SKM-1 treated with dmso at 0.1 percent for 144 hours (cell line): ENCODE measurements at regions not wholly inside any gene's neighbourhood (a gene's known extent, or its start where the extent isn't known, plus 50 kb on each side); places are given as distances from the start of the nearest gene placed in this dataset.
"Not testable (repeated sequence)": the region's sequence is repeated elsewhere in the genome, so short reads cannot be mapped to it uniquely, and the experiment has no call there.

Source experiments
- DNase-seq: peaks from one replicate; lab custom pipeline; 2025; ENCODE audit not compliant: unreplicated experiment; lab: John Stamatoyannopoulos, UW

- no peak for DNase-seq
These were observed 354.0 kb downstream of the FLRT2 start for GRCh38 chr14:85883966-85884365.

- no peak for DNase-seq
These were observed 353.2 kb downstream of the FLRT2 start for GRCh38 chr14:85883101-85883500.

GRCh38 chr14:85881935-85882334 lies 352.0 kb downstream of the FLRT2 start:
- DNase-seq: no peak

GRCh38 chr14:85878874-85879273 lies 348.9 kb downstream of the FLRT2 start:
- DNase-seq: no peak

DNA sequence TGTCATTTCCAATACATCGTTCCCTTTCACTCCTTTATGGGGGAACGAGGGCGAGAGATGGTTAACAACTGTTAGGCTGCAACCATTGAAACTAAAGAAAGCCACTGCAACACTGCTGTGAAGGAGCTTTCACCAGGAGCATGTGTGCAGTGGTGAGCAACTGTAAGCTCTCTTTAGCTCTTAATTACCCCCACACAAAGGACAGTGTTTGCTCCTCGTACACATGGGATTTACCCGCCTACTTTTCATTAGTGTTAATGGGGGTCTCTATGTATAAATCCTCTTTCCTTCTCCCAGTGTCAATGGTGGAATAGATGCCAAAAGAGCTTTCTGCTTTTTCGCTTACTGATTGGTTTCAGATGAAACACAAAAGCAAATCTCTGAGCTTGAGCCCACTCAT lies 343.1 kb downstream of the FLRT2 start:
- no peak for DNase-seq

- no peak for DNase-seq
These were observed 337.5 kb downstream of the FLRT2 start for GRCh38 chr14:85867450-85867849.

GRCh38 chr14:85865701-85866100 lies 335.8 kb downstream of the FLRT2 start:
- DNase-seq: no peak

GRCh38 chr14:85858634-85859033 lies 328.7 kb downstream of the FLRT2 start:
- DNase-seq: no peak

- DNase-seq: no peak
These were observed 326.5 kb downstream of the FLRT2 start for GRCh38 chr14:85856430-85856829.

DNA sequence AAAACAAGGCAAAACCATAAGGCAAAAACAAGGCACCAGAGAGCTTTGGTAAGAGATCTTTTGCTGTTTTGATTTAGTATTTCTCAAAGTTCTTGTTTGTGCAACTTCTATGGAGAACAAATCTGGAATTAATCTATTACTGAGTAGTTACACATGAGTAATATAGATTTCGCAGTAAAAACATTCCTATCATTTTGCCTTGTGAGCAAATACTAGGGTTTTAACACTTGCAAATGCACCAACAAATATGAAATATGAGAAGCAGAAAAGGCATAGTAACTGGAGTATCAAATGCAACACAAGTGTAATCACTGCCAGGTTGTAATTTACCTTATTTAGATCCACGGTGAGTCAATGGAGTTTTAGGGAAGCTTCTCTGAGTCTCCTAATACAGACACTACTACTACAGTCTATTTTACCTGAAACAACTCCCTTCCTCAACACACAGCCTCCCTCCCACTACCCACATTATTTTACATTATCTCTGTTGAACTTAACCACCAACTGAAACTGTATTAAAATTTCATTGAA lies 324.1 kb downstream of the FLRT2 start:
- DNase-seq: no peak

DNA sequence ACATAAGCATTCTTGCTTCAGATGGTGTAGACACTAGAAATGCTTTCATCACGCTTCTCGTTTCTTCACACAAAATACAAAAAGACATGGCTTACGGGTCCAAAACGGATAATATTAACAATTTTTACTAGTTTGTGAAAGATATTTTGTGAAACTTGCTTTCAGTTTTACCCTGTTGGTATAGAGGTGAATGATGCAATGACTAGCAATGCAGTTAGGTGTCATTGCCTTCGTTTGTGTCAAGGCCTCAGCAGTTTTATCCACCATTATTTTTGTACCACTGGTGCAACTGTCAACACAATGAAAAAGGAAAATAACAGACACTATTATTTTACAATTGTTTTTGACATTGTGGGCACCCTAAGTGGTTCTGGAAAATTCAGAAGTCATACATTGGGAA lies 323.0 kb downstream of the FLRT2 start:
- no peak for DNase-seq

GRCh38 chr14:85852123-85852522 lies 322.2 kb downstream of the FLRT2 start:
- not testable (repeated sequence) for DNase-seq

DNA sequence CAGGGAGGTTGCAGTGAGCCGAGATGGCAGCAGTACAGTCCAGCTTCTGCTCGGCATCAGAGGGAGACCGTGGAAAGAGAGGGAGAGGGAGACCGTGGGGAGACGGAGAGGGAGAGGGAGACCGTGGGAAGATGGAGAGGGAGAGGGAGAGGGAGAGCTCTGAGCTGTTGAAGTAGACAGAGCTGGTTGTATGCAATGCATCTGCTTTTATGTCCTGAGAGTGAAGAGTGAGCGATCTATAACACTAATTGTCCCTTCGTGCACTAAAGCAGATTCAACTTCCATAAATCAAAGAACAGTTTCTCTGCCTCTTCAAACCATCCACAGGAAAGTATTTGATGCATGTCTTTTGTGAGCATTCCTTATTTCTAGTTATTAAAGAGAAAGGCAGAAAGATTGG lies 300.6 kb downstream of the FLRT2 start:
- DNase-seq: not testable (repeated sequence)

DNA sequence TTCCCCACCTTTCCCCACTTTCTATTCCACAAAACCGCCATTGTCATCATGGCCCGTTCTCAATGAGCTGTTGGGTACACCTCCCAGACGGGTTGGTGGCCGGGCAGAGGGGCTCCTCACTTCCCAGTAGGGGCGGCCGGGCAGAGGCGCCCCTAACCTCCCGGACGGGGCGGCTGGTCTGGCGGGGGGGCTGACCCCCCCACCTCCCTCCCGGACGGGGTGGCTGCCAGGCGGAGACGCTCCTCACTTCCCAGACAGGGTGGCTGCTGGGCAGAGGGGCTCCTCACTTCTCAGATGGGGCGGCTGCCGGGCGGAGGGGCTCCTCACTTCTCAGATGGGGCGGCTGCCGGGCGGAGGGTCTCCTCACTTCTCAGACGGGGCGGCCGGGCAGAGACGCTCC lies 299.7 kb downstream of the FLRT2 start:
- DNase-seq: not testable (repeated sequence)

GRCh38 chr14:85824526-85824925 lies 294.6 kb downstream of the FLRT2 start:
- DNase-seq: no peak

- no peak for DNase-seq
These were observed 292.3 kb downstream of the FLRT2 start for GRCh38 chr14:85822236-85822635.

DNA sequence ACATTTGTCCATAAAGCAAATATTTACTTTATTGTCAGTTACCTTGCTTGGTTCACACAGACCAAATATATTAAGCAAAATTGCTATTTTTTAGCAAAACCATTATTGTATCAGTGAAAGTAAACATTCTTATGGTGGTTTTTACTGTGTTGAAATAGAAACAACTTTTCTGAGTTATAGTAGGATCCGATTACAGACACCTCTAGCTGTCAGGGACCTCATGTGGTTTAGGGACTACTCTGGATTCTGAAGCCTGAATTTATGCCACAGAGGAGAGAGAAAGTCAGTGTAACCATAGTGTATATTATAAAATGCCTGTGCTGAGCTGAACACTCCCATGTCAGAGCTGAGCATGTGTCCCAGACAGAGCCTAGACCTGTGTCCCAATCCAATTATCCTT lies 287.5 kb downstream of the FLRT2 start:
- DNase-seq: no peak

DNA sequence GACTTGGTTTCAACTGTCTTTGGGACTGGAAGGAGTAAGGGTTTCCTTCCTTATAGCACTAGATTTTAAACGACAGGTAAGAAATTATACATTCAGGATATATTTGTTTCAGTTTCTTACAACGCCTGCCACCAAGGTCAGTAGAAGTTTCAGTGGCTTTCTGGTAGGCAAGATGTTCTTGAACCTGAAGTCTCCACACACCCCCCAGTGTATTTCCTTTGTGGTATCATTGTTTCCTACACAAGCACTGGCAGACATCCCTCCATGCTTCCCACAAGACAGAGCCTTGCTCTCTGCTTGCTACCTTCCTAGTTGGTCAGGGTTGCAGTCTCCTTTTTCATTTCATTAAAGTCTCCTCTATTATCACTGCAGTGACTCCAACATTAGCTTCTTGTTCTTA lies 283.1 kb downstream of the FLRT2 start:
- no peak for DNase-seq

DNA sequence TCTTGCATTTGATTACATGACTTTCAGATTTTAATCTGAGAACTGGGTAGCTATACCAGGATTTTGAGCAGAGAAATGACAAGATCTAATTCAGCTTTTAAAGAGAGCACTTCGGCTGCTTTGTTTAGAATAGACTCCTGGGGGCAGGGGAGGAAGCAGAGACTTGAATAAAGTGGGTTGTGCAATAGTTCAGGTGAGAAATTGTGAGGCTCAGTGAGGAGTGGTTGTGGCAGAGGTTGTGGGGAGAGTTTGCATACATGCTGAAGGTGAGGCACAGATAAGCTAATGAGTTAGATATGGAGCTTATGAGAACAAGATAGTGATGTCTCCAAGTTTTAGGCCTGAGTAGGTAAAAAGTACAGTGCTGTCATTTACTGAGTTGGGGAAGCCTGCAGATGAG lies 281.4 kb downstream of the FLRT2 start:
- DNase-seq: no peak

- DNase-seq: no peak
These were observed 269.7 kb downstream of the FLRT2 start for GRCh38 chr14:85799668-85800067.

- DNase-seq: no peak
These were observed 268.9 kb downstream of the FLRT2 start for GRCh38 chr14:85798856-85799255.

GRCh38 chr14:85793533-85793932 lies 263.6 kb downstream of the FLRT2 start:
- no peak for DNase-seq

GRCh38 chr14:85789506-85789905 lies 259.6 kb downstream of the FLRT2 start:
- no peak for DNase-seq
